ENCODE measurements at regions not wholly inside any gene's neighbourhood (a gene's known extent, or its start where the extent isn't known, plus 50 kb on each side); places are given as distances from the start of the nearest gene placed in this dataset.

- TF ChIP-seq CTCF (IDR thresholded peaks at IDR 0.05) (peak in 6 of 7 experiments; percentile 26 to 70 (median 54)), POLR2A (IDR thresholded peaks at IDR 0.05) (no peak)
These were observed 55.0 kb upstream of the PRDM5 start for GRCh38 chr4:120977435-120977997.

Data from body of pancreas (tissue), 4 donors.